Heart left ventricle (tissue), 16 donors: ENCODE measurements at regions not wholly inside any gene's neighbourhood (a gene's known extent, or its start where the extent isn't known, plus 50 kb on each side); places are given as distances from the start of the nearest gene placed in this dataset.

Experiments
- ATAC-seq, 4 donors: fragments of 200-7000 bp; cut with Tn5 transposase; one replicate each; pipeline ENCODE4 v1.9.1; 2020 to 2022; ENCODE audit warnings: moderate library complexity in 4 of 4, mild to moderate bottlenecking in 3 of 4, moderate number of reproducible peaks in 1 of 4
- DNase-seq, 5 donors: peaks; one replicate each; pipeline ENCODE4 v3.0.0-alpha.2; 2020
- H3K27ac ChIP-seq, 12 donors: fragments of 200-600 bp; sonication (generic) in 4 of 12; one replicate each; pipeline versions ENCODE4 v1.5.0 to v1.8.0; 2016 to 2022; ENCODE audit warnings: mild to moderate bottlenecking in 2 of 12
- H3K27me3 ChIP-seq, 9 donors: fragments of 200-600 bp; sonication (generic) in 2 of 9; one replicate each; pipeline versions ENCODE4 v1.5.1 to v1.8.0; 2016 to 2022; ENCODE audit warnings: mild to moderate bottlenecking in 3 of 9
- H3K36me3 ChIP-seq, 9 donors: fragments of 200-600 bp; sonication (generic) in 2 of 9; one replicate each; pipeline versions ENCODE4 v1.5.0 to v1.8.0; 2018 to 2022; ENCODE audit warnings: mild to moderate bottlenecking in 2 of 9
- H3K4me1 ChIP-seq, 12 donors: fragments of 200-600 bp; sonication (generic) in 4 of 12; one replicate each; pipeline versions ENCODE4 v1.5.0 to v1.8.0; 2016 to 2022; ENCODE audit warnings: mild to moderate bottlenecking in 3 of 12
- H3K4me3 ChIP-seq, 12 donors: fragments of 200-600 bp; sonication (generic) in 4 of 12; one replicate each; pipeline versions ENCODE4 v1.5.0 to v1.8.0; 2017 to 2022; ENCODE audit warnings: mild to moderate bottlenecking in 9 of 12, moderate library complexity in 4 of 12
- H3K9me3 ChIP-seq, 12 donors: fragments of 200-600 bp; sonication (generic) in 4 of 12; one replicate each; pipeline versions ENCODE4 v1.5.0 to v1.8.0; 2016 to 2022; ENCODE audit warnings: mild to moderate bottlenecking in 1 of 12
- CTCF ChIP-seq, 12 donors: fragments of 200-600 bp; sonication (generic) in 4 of 12; IDR thresholded peaks; one replicate each; pipeline versions ENCODE4 v1.5.0 to v1.8.0; 2018 to 2022; ENCODE audit warnings: antibody characterized with exemption in 12 of 12, mild to moderate bottlenecking in 5 of 12
- POLR2A ChIP-seq, 2 donors: fragments of 450-650 bp; IDR thresholded peaks; one replicate each; pipeline ENCODE4 v1.6.1; 2017; ENCODE audit warnings: antibody characterized with exemption in 2 of 2, mild to moderate bottlenecking in 2 of 2, moderate library complexity in 2 of 2
- WGBS, 4 donors: extraction: QIAGEN DNeasy Blood & Tissue Kit in 2 of 4; methylation state at CpG; one replicate each; pipeline versions ENCODE4 v1.1.5 to v1.1.7; 2013 to 2018; 5-methylcytosine and 5-hydroxymethylcytosine counted together
- intact Hi-C, 10 donors: fragments of 100-400 bp; cut with DNase I; formaldehyde crosslinking; loops; one replicate each; pipeline versions ENCODE4 v1.11.1 to v1.14.2; 2022
- donor health status: ischemic (EF 13 %, LVEDD 7.1; RV severe dilation, severe dysfunction).
- donor health status: healthy with polysubstance abuse.
- donor health status: DM: no; HTN: yes; CAD: no.
- donor health status: DM: no; HTN: no; CAD: no.
- donor health status: ischemic (EF 25% LVEDD 6.9; RV normal size, moderate dysfunction).
- donor health status: ischemic (EF 25% LVEDD 5.7; RV mildly dilated, moderate dysfunction).
- donor health status: healthy.
- donor health status: DM: yes; HTN: yes; CAD: no.
- donor health status: ischemic (EF 35%, LVEDD 5.7; RV mildly dilated, moderate dysfunction).
- donor health status: nonischemic (EF 11% LVEDD 7.7; RV severe dilation, severe dysfunction).
- donor health status: DM: yes; HTN: yes; CAD: no.
- donor health status: PGD.
- donor health status: ischemic (EF 29% LVEDD 5.4; RV normal size, mild dysfunction).
- donor health status: nonischemic (EF 23%, LVEDD 6.1; RV moderate dilation, normal function).

- no peak for ATAC-seq
- H3K36me3 ChIP-seq: no peaks in the 10 kb centered on the region
- intact Hi-C loops: no loop called here
These were observed 480.0 kb upstream of the GOLIM4 start for GRCh38 chr3:168575750-168576149.

GRCh38 chr3:168574455-168575158 lies 478.9 kb upstream of the GOLIM4 start:
- ATAC-seq (no peak), DNase-seq (no peak)
- intact Hi-C loops: no loop called here
- Histone ChIP-seq H3K36me3 (no peaks in the 10 kb centered on the region), H3K27me3 (peaks cover 0 to 3% (median 0%) of the 10 kb centered on the region in 9 donors), H3K4me1 (peaks cover 0 to 3% (median 0%) of the 10 kb centered on the region in 12 donors), H3K9me3 (no peaks in the 10 kb centered on the region), H3K4me3 (no peak overlapping the region), H3K27ac (no peak overlapping the region)
- 15 to 34% (median 21%) methylated on average over 1 of the region's 1 CpG for WGBS, 4 donors
- TF ChIP-seq POLR2A (IDR thresholded peaks at IDR 0.05): no peak
- no peak for TF ChIP-seq CTCF (IDR thresholded peaks at IDR 0.05)

More at GRCh38 chr3:168575750-168576149, 480.0 kb upstream of the GOLIM4 start:
- no peaks in the 10 kb centered on the region for H3K9me3 ChIP-seq
- H3K4me1 ChIP-seq: peaks cover 0 to 3% (median 0%) of the 10 kb centered on the region in 12 donors
- no peak overlapping the region for H3K4me3 ChIP-seq
- WGBS, 4 donors: 41 to 67% (median 55%) methylated on average over 2 of the region's 2 CpGs
- DNase-seq: no peak
- H3K27ac ChIP-seq: no peak overlapping the region
- TF ChIP-seq POLR2A (IDR thresholded peaks at IDR 0.05): no peak
- TF ChIP-seq CTCF (IDR thresholded peaks at IDR 0.05): no peak
- H3K27me3 ChIP-seq: peaks cover 0 to 3% (median 0%) of the 10 kb centered on the region in 9 donors

GRCh38 chr3:168570404-168571155 lies 474.9 kb upstream of the GOLIM4 start:
- no peaks in the 10 kb centered on the region for H3K36me3 ChIP-seq
- no peaks in the 10 kb centered on the region for H3K27me3 ChIP-seq
- DNase-seq (no peak), ATAC-seq (no peak)
- WGBS, 4 donors: 81 to 93% (median 87%) methylated on average over 2 of the region's 2 CpGs
- TF ChIP-seq CTCF (IDR thresholded peaks at IDR 0.05): no peak
- TF ChIP-seq POLR2A (IDR thresholded peaks at IDR 0.05): no peak
- no peak overlapping the region for H3K4me3 ChIP-seq
- no peak overlapping the region for H3K27ac ChIP-seq
- no peaks in the 10 kb centered on the region for H3K9me3 ChIP-seq
- intact Hi-C loops: no loop called here
- no peaks in the 10 kb centered on the region for H3K4me1 ChIP-seq

GRCh38 chr3:168558728-168559411 lies 463.1 kb upstream of the GOLIM4 start:
- H3K4me1 ChIP-seq: no peaks in the 10 kb centered on the region
- H3K4me3 ChIP-seq: no peak overlapping the region
- H3K27me3 ChIP-seq: no peaks in the 10 kb centered on the region
- no peaks in the 10 kb centered on the region for H3K9me3 ChIP-seq
- H3K36me3 ChIP-seq: no peaks in the 10 kb centered on the region
- intact Hi-C loops: no loop called here
- no peak for TF ChIP-seq POLR2A (IDR thresholded peaks at IDR 0.05)
- TF ChIP-seq CTCF (IDR thresholded peaks at IDR 0.05): no peak
- ATAC-seq (no peak), DNase-seq (no peak)
- 93 to 97% (median 94%) methylated on average over 3 of the region's 3 CpGs for WGBS, 4 donors
- no peak overlapping the region for H3K27ac ChIP-seq
